ELF-1 (cell line): ENCODE measurements at regions not wholly inside any gene's neighbourhood (a gene's known extent, or its start where the extent isn't known, plus 50 kb on each side); places are given as distances from the start of the nearest gene placed in this dataset.
A peak's percentile ranks its signal among the peaks of the same experiment; 100 is the strongest.

Experiments
- DNase-seq: peaks from one replicate; pipeline ENCODE4 v3.0.0-alpha.2; 2016; ENCODE audit warnings: low read depth, low spot score

GRCh38 chr6:14660806-14661579 is 543.4 kb downstream of the CD83 start:
- no peak for DNase-seq

GRCh38 chr6:14661691-14662090 is 544.1 kb downstream of the CD83 start:
- DNase-seq, result no peak

GRCh38 chr6:14664112-14664601 is 546.6 kb downstream of the CD83 start:
- no peak for DNase-seq

- peak; percentile 94 for DNase-seq
Observed at GRCh38 chr6:14664621-14665315, 547.2 kb downstream of the CD83 start.

GRCh38 chr6:14665827-14666724 is 548.5 kb downstream of the CD83 start:
- no peak for DNase-seq

GRCh38 chr6:14670806-14671205 is 553.2 kb downstream of the CD83 start:
- DNase-seq, result no peak

GRCh38 chr6:14671261-14671681 is 553.7 kb downstream of the CD83 start:
- no peak for DNase-seq

- DNase-seq, result no peak
Observed at GRCh38 chr6:14671937-14672336, 554.4 kb downstream of the CD83 start.

- no peak for DNase-seq
Observed at GRCh38 chr6:14673201-14673600, 555.6 kb downstream of the CD83 start.

GRCh38 chr6:14674458-14674857 is 556.9 kb downstream of the CD83 start:
- no peak for DNase-seq

- no peak for DNase-seq
Observed at GRCh38 chr6:14674867-14675648, 557.5 kb downstream of the CD83 start.

GRCh38 chr6:14676064-14676463 is 558.5 kb downstream of the CD83 start:
- DNase-seq, result no peak

- no peak for DNase-seq
Observed at GRCh38 chr6:14676977-14677781, 559.6 kb downstream of the CD83 start.

- no peak for DNase-seq
Observed at GRCh38 chr6:14681699-14682487, 564.0 kb upstream of the JARID2 start.

GRCh38 chr6:14682812-14683211 is 563.1 kb upstream of the JARID2 start:
- no peak for DNase-seq

- no peak for DNase-seq
Observed at GRCh38 chr6:14689639-14690038, 556.2 kb upstream of the JARID2 start.

- DNase-seq, result no peak
Observed at GRCh38 chr6:14690120-14691056, 555.5 kb upstream of the JARID2 start.

- no peak for DNase-seq
Observed at GRCh38 chr6:14692208-14692607, 553.7 kb upstream of the JARID2 start.
